MM.1S (cell line): ENCODE measurements at regions not wholly inside any gene's neighbourhood (a gene's known extent, or its start where the extent isn't known, plus 50 kb on each side); places are given as distances from the start of the nearest gene placed in this dataset.

Experiments
- EZH2phosphoT487 ChIP-seq: fragments of 300-600 bp; sonication (generic); IDR thresholded peaks from 2 replicates; pipeline ENCODE4 v1.6.1; 2018; ENCODE audit warnings: antibody characterized with exemption, low read length
- TF ChIP-seq, protein P1 (sequence below): fragments of 300-600 bp; sonication (generic); IDR thresholded peaks from 2 replicates; pipeline ENCODE4 v1.5.1; 2016; ENCODE audit warnings: antibody characterized with exemption, low read length, mixed read lengths

GRCh38 chr21:15193937-15194336 lies 129.1 kb upstream of the NRIP1 start:
- TF ChIP-seq, protein P1, sequence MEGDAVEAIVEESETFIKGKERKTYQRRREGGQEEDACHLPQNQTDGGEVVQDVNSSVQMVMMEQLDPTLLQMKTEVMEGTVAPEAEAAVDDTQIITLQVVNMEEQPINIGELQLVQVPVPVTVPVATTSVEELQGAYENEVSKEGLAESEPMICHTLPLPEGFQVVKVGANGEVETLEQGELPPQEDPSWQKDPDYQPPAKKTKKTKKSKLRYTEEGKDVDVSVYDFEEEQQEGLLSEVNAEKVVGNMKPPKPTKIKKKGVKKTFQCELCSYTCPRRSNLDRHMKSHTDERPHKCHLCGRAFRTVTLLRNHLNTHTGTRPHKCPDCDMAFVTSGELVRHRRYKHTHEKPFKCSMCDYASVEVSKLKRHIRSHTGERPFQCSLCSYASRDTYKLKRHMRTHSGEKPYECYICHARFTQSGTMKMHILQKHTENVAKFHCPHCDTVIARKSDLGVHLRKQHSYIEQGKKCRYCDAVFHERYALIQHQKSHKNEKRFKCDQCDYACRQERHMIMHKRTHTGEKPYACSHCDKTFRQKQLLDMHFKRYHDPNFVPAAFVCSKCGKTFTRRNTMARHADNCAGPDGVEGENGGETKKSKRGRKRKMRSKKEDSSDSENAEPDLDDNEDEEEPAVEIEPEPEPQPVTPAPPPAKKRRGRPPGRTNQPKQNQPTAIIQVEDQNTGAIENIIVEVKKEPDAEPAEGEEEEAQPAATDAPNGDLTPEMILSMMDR = no peak
- no peak for TF ChIP-seq EZH2phosphoT487
